MM.1S (cell line): ENCODE measurements at regions not wholly inside any gene's neighbourhood (a gene's known extent, or its start where the extent isn't known, plus 50 kb on each side); places are given as distances from the start of the nearest gene placed in this dataset.

Experiments
- CTCF ChIP-seq: fragments of 300-600 bp; sonication (generic); IDR thresholded peaks from 2 replicates; pipeline ENCODE4 v1.5.1; 2016; ENCODE audit warnings: antibody characterized with exemption, low read length, mixed read lengths
- EZH2 ChIP-seq: fragments of 300-600 bp; sonication (generic); optimal IDR thresholded peaks from 2 replicates; pipeline ENCODE3; 2017; ENCODE audit warnings: low read depth, mild to moderate bottlenecking, antibody characterized with exemption, low read length, mixed read lengths
- EZH2phosphoT487 ChIP-seq: fragments of 300-600 bp; sonication (generic); IDR thresholded peaks from 2 replicates; pipeline ENCODE4 v1.6.1; 2018; ENCODE audit warnings: antibody characterized with exemption, low read length

- TF ChIP-seq CTCF (no peak), EZH2 (no peak), EZH2phosphoT487 (no peak)
These were observed 941.9 kb downstream of the PCDH18 start for GRCh38 chr4:136590440-136590839.
